Astrocyte of the cerebellum (primary cell): ENCODE measurements at regions not wholly inside any gene's neighbourhood (a gene's known extent, or its start where the extent isn't known, plus 50 kb on each side); places are given as distances from the start of the nearest gene placed in this dataset.

Experiments used
- DNase-seq: peaks from one replicate; pipeline ENCODE4 v3.0.0-alpha.2; 2011; ENCODE audit warnings: low read depth
- H3K4me3 ChIP-seq: 2 replicates; pipeline ENCODE4 v1.5.1; 2011; ENCODE audit warnings: mild to moderate bottlenecking, low read depth, low read length, moderate library complexity
- CTCF ChIP-seq: IDR thresholded peaks from 2 replicates; pipeline ENCODE4 v1.5.1; 2012; ENCODE audit warnings: low read length, low read depth, moderate library complexity, mild to moderate bottlenecking; ENCODE audit errors: missing control alignments
- in situ Hi-C: cut with HindIII; loops from 2 replicates; pipeline ENCODE4 v1.10.0; 2017; ENCODE audit warnings: low sequenced_read_pairs

GRCh38 chr11:119996556-119996955 lies 141.4 kb downstream of the TRIM29 start:
- in situ Hi-C loops: no loop called here
- no peak for DNase-seq
- no peak for TF ChIP-seq CTCF
- no peak overlapping the region for H3K4me3 ChIP-seq

- in situ Hi-C loops: no loop called here
- H3K4me3 ChIP-seq: no peak overlapping the region
- no peak for TF ChIP-seq CTCF
- DNase-seq: no peak
Observed at GRCh38 chr11:119995730-119996491, 142.0 kb downstream of the TRIM29 start.

DNA sequence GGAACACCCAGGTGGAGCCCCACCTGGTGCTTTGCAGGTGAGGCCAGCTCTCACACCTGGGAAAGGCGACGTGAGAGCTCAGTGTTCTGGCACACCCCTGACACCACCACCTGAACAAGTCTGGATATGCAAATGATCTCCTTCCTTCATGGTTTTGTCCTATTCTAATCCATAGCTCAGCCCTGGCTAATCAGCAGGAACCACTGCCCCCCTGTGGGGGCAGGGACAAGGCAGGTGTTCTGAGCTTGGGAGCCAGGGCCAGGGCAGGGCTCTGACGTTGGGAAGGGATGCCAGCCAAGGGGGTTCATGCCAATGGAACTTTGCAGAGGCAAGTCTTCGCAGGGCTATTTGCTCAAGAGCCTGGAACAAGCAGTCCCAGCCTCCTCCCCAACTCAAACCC lies 144.2 kb downstream of the TRIM29 start:
- in situ Hi-C loops: no loop called here
- no peak for TF ChIP-seq CTCF
- no peak overlapping the region for H3K4me3 ChIP-seq
- DNase-seq: no peak

DNA sequence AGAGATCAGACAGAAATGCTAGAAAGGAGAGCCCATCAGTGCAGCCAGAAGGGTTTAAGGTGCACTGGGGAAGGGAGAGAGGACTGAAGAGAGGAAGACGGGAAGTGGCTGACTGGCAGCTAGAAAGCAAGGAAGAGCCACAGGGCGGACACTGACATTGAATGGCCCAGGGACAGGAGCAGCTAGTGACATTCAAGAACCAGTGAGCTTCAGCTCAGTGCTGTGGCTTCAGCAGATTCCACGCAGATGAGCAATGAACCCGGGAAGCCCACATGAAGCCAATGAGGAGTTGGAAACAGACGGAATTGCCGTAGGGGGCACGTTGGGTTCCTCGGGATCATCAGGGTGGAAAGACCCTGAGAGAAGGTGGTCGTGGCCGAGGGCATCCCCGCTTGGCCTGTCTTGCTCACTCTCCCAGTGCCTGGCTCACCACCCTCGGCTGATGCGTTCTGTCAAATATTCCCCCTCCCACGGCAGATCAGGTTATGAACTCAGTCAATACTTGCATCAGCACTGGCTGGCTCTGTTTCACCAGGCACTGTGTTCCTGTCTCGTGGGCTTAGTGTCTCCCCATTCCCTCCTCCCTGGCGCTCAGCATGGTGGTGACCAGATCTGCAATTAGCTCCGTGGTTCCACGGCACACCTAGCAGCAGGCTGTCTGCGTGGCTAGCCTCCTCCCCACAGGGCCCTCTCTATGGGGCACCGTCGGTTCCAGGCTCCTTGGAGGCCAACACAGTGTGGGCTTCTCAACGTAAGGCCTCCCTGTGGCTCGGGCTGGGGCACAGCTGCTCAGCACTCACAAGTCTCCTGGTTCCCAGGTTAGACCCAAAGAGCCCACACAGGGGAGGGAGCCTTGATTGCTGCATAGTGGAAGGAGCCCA lies 145.5 kb downstream of the TRIM29 start:
- no peak for TF ChIP-seq CTCF
- in situ Hi-C loops: no loop called here
- no peak for DNase-seq
- no peak overlapping the region for H3K4me3 ChIP-seq

GRCh38 chr11:119991669-119992068 lies 146.2 kb downstream of the TRIM29 start:
- in situ Hi-C loops: no loop called here
- DNase-seq: no peak
- H3K4me3 ChIP-seq: no peak overlapping the region
- TF ChIP-seq CTCF: no peak

DNA sequence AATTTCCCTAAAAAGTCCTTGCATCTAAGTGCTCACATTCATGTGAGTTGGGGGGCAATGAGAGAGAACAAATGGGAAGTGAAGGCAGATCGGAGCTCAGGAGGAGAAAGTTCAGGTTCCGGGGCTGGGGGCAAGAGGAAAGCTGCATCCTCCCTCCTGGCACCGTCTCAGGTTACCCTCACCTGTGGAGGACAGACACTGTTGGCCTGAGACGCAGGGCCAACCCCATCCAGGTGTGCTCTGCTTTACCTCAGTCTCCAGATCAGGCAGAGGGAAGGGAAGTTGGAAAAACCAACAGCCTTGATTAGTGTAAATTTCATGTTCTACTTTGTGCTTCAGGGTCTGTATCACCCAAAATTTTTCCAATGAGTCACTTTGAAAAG lies 146.9 kb downstream of the TRIM29 start:
- in situ Hi-C loops: no loop called here
- no peak for DNase-seq
- no peak overlapping the region for H3K4me3 ChIP-seq
- no peak for TF ChIP-seq CTCF
